ENCODE measurements at regions not wholly inside any gene's neighbourhood (a gene's known extent, or its start where the extent isn't known, plus 50 kb on each side); places are given as distances from the start of the nearest gene placed in this dataset.
A peak's percentile ranks its signal among the peaks of the same experiment; 100 is the strongest.

DNA sequence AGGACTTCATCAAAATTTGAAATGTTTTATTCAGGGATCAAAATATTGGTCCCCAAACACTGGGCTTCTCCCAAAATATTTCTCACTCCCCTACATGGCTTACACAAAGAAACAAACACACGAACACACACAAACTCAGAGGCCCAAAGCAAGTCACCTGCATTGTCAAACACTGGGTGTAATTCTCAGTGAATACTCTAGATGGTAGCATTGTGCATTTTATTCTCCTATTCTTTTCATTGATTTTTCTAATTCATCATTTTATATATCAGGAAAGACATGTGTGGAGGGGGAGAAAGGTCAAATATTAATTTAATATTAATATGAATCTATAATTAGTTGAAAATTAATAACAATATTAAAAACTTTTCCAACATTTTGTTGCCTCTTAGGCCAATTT, 72.3 kb upstream of the TNMD start:
- intact Hi-C loops (cut with DNase I) = loop anchor here (2.0 to 10.0 kb wide), 2 partner anchors 172 to 256 kb away; no protein-coding TSS in a partner anchor
- TF ChIP-seq, protein P1, sequence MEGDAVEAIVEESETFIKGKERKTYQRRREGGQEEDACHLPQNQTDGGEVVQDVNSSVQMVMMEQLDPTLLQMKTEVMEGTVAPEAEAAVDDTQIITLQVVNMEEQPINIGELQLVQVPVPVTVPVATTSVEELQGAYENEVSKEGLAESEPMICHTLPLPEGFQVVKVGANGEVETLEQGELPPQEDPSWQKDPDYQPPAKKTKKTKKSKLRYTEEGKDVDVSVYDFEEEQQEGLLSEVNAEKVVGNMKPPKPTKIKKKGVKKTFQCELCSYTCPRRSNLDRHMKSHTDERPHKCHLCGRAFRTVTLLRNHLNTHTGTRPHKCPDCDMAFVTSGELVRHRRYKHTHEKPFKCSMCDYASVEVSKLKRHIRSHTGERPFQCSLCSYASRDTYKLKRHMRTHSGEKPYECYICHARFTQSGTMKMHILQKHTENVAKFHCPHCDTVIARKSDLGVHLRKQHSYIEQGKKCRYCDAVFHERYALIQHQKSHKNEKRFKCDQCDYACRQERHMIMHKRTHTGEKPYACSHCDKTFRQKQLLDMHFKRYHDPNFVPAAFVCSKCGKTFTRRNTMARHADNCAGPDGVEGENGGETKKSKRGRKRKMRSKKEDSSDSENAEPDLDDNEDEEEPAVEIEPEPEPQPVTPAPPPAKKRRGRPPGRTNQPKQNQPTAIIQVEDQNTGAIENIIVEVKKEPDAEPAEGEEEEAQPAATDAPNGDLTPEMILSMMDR (IDR thresholded peaks at IDR 0.05) = peak; percentile 28 to 74 (median 64)
- no peaks in the 10 kb centered on the region for H3K4me1 ChIP-seq
- H3K36me3 ChIP-seq = no peaks in the 10 kb centered on the region
- H3K9me3 ChIP-seq = no peaks in the 10 kb centered on the region
- no peaks in the 10 kb centered on the region for H3K27me3 ChIP-seq
- no peak overlapping the region for H3K4me3 ChIP-seq
- no peak overlapping the region for H3K27ac ChIP-seq
- DNase-seq (ENCODE audit: low spot score in 2 of 2) = no peak

DNA sequence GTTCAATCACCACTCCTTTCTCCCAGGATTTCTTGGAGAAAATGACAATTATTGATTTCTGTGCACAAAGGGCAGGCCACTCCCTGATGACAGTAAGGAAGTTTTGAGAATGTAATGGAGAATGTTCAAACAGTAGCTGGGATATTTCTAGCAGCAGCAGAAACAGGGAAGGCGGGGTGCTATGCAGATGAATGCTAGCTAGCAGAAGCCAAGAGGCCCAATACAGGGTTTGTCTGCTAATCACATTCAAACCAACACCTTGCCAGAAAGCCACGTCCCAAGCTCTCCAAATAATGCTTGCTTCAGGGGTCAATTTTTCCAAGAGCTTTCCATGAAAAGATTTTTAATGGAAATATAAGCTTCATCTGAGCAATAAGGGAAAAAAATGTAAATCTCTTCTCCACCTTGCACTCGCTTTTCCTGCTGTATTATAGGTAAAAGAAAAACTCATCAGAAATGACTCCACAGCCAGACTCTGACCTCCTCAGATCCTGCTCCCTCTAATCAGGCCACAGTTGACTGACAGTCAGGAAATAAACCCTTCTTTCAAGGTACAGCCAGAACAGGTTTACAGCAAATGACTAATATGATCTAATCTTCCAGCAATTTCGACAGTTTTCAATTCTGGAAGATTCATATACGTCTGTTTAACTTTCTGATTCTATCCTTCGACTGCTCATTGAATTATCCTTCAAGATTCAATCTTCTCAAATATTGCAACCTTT, 84.7 kb upstream of the PCDH19 start:
- DNase-seq (ENCODE audit: low spot score in 2 of 2) = no peak
- intact Hi-C loops (cut with DNase I) = no loop called here
- Histone ChIP-seq H3K9me3 (no peaks in the 10 kb centered on the region), H3K4me3 (no peak overlapping the region), H3K27me3 (no peaks in the 10 kb centered on the region), H3K27ac (no peak overlapping the region), H3K36me3 (no peaks in the 10 kb centered on the region), H3K4me1 (no peaks in the 10 kb centered on the region)
- TF ChIP-seq, protein P1 (IDR thresholded peaks at IDR 0.05) = no peak

DNA sequence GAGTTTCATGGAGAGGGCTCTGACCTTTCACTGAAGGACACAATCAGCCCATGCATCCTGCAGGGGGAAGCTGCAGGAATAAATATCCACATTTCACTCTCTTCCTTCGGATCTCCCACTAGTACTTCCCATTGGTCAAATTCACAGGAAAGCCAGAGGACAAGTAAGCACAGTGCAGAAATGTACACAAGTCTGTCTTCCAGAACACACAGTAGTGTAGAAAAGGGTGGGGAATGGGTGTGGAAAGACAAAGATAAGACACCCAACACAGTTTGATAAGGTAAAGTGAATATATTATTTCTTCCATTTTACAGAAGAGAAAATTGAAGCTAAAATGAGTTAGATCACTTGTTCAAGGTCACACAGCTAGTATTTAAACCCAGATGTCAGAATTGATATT, 81.1 kb upstream of the PCDH19 start:
- DNase-seq (ENCODE audit: low spot score in 2 of 2) = no peak
- H3K4me1 ChIP-seq = no peaks in the 10 kb centered on the region
- H3K9me3 ChIP-seq = no peaks in the 10 kb centered on the region
- H3K4me3 ChIP-seq = no peak overlapping the region
- H3K36me3 ChIP-seq = no peaks in the 10 kb centered on the region
- intact Hi-C loops (cut with DNase I) = no loop called here
- no peaks in the 10 kb centered on the region for H3K27me3 ChIP-seq
- H3K27ac ChIP-seq = no peak overlapping the region
- TF ChIP-seq, protein P1 (IDR thresholded peaks at IDR 0.05) = no peak

DNA sequence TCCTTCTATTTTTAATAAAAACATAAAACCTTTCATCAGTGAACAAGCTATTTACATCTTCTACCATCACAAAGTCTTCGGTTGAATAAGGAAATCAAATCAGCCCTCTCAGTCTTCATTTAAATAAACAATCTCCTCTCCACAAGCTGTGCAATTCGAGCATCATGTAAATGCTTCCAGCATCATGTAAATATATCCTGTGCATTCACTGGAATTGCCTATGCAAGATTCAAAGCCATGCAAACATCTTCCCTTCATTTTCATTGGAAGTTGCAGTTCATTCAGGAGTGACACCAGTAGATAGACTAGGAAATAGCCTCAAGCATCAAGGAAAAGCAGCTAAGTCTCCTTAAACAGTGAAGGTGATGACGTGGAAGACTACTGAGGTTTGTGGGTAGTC, 77.7 kb upstream of the PCDH19 start:
- TF ChIP-seq, protein P1 (IDR thresholded peaks at IDR 0.05) = no peak
- intact Hi-C loops (cut with DNase I) = no loop called here
- Histone ChIP-seq H3K4me1 (no peaks in the 10 kb centered on the region), H3K27ac (no peak overlapping the region), H3K27me3 (no peaks in the 10 kb centered on the region), H3K4me3 (no peak overlapping the region), H3K36me3 (no peaks in the 10 kb centered on the region), H3K9me3 (no peaks in the 10 kb centered on the region)
- no peak for DNase-seq (ENCODE audit: low spot score in 2 of 2)

DNA sequence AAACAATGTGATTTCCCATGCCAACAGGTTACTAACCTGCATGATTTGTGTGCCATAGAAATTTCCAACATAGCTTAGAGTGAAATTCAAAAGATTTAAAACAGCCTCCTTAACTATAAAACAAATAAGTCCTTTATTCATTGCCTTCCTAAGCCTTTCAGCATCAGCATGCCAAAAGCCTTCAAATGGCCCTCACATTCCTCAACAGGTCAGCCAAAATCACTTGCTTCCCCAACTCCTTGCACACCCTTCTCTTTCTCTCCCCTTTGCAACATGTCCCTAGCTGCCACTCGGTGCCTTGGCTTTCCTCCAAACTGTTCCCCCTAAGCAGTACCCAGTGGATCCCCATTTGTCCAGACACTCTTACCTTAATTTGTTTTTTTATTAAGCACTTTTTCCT, 74.9 kb upstream of the PCDH19 start:
- Histone ChIP-seq H3K36me3 (no peaks in the 10 kb centered on the region), H3K4me3 (no peak overlapping the region), H3K27ac (no peak overlapping the region), H3K27me3 (no peaks in the 10 kb centered on the region), H3K9me3 (no peaks in the 10 kb centered on the region), H3K4me1 (no peaks in the 10 kb centered on the region)
- TF ChIP-seq, protein P1 (IDR thresholded peaks at IDR 0.05) = no peak
- intact Hi-C loops (cut with DNase I) = no loop called here
- no peak for DNase-seq (ENCODE audit: low spot score in 2 of 2)

DNA sequence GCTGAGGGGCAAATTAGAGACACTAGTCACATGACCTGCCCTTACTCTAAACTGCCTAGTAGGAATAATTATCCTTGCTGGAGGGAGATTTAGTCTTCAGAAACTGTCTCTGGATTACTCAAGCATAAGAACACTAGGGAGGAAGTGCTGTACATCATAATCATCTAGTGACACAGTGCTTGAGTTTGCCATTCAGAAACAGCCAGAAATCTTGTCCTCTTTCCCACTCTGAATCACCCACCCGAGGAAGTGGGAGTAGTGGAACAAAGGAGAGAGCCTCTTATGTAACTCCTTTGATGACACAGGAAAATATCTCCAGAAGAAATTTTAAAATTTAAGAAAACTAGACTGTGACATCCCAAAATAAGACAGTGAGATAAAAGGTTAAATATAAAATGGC, 69.3 kb upstream of the PCDH19 start:
- Histone ChIP-seq H3K4me3 (no peak overlapping the region), H3K9me3 (no peaks in the 10 kb centered on the region), H3K36me3 (no peaks in the 10 kb centered on the region), H3K27ac (no peak overlapping the region), H3K4me1 (no peaks in the 10 kb centered on the region), H3K27me3 (no peaks in the 10 kb centered on the region)
- DNase-seq (ENCODE audit: low spot score in 2 of 2) = no peak
- intact Hi-C loops (cut with DNase I) = no loop called here
- TF ChIP-seq, protein P1 (IDR thresholded peaks at IDR 0.05) = no peak

All from ascending aorta (tissue), 2 donors.